Adrenal gland (tissue), 5 donors: ENCODE measurements at regions not wholly inside any gene's neighbourhood (a gene's known extent, or its start where the extent isn't known, plus 50 kb on each side); places are given as distances from the start of the nearest gene placed in this dataset.

Experiments
- CTCF ChIP-seq, 6 experiments: fragments of 450-650 bp in 4 of 6; fragments of 200-600 bp in 2 of 6; sonication (generic) in 1 of 6; IDR thresholded peaks; 1 replicate in 5 of 6; 2 replicates in 1 of 6; pipeline versions ENCODE4 v1.5.1 to v1.8.0; 2016 to 2021; ENCODE audit warnings: antibody characterized with exemption in 6 of 6, mild to moderate bottlenecking in 2 of 6, moderate library complexity in 1 of 6
- POLR2A ChIP-seq, 2 donors: fragments of 450-650 bp; IDR thresholded peaks; one replicate each; pipeline ENCODE4 v1.6.1; 2017; ENCODE audit warnings: antibody characterized with exemption in 2 of 2, mild to moderate bottlenecking in 2 of 2, moderate library complexity in 1 of 2
- donor health status: DM: no; HTN: no; CAD: no.

GRCh38 chrX:45358392-45358791 lies 157.7 kb upstream of the DIPK2B start:
- TF ChIP-seq CTCF (IDR thresholded peaks at IDR 0.05), result no peak
- no peak for TF ChIP-seq POLR2A (IDR thresholded peaks at IDR 0.05)
